ENCODE measurements at regions not wholly inside any gene's neighbourhood (a gene's known extent, or its start where the extent isn't known, plus 50 kb on each side); places are given as distances from the start of the nearest gene placed in this dataset.

DNA sequence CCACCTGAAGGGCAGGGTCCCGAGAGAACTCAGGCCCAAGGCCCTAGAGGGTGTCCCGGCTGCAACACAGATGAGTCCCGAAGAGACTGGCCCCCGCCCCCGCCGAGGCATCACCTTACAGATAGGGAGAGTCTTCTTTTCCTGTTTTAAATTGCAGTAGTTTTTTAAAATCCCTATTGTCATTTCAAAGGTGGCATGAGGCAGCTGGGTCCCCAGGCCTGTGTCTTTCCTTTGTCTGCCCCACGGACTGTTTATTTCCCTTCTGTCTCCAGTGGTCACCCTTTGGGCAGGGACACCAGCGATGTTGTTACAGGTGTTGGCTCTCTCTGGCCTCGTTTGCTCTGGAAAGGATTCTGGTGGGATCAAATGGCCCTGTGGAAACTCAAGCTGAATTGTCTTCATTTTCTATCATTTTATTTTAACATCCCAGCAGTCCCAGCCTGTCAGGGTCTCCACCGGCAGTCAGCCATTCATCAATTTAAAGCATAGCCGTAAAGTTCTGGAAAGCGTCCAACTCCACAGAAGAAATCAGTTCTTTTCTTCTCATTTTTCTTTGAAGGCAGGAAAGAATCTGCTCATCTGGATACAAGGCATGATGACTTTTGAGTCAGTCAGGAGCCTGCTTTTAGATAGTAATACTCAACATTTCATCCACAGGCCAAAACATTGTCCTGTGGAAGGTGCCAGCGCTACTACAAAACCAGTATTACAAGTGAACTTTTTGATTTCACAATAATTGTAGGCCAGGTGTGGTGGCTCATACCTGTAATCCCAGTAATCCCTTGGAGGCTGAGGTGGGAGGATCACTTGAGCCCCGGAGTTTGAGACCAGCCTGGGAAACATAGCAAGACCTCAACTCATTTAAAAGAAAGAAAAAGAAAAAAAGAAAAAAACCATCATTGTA is 96.2 kb downstream of the HES1 start:
- TF ChIP-seq, protein P1, sequence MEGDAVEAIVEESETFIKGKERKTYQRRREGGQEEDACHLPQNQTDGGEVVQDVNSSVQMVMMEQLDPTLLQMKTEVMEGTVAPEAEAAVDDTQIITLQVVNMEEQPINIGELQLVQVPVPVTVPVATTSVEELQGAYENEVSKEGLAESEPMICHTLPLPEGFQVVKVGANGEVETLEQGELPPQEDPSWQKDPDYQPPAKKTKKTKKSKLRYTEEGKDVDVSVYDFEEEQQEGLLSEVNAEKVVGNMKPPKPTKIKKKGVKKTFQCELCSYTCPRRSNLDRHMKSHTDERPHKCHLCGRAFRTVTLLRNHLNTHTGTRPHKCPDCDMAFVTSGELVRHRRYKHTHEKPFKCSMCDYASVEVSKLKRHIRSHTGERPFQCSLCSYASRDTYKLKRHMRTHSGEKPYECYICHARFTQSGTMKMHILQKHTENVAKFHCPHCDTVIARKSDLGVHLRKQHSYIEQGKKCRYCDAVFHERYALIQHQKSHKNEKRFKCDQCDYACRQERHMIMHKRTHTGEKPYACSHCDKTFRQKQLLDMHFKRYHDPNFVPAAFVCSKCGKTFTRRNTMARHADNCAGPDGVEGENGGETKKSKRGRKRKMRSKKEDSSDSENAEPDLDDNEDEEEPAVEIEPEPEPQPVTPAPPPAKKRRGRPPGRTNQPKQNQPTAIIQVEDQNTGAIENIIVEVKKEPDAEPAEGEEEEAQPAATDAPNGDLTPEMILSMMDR (IDR thresholded peaks at IDR 0.05; ENCODE audit: partially characterized antibody, unreplicated experiment), result no peak
- Mint-ChIP-seq H3K9me3 (ENCODE audit: unreplicated experiment) (peaks cover 1% of the 10 kb centered on the region), H3K27me3 (ENCODE audit: unreplicated experiment) (no peaks in the 10 kb centered on the region), H3K4me1 (ENCODE audit: low read depth, unreplicated experiment) (peaks cover 3% of the 10 kb centered on the region), H3K36me3 (ENCODE audit: unreplicated experiment) (peaks cover 4% of the 10 kb centered on the region), H3K4me3 (ENCODE audit: unreplicated experiment) (no peak overlapping the region), H3K27ac (ENCODE audit: unreplicated experiment) (no peak overlapping the region)
- no peak for DNase-seq

DNA sequence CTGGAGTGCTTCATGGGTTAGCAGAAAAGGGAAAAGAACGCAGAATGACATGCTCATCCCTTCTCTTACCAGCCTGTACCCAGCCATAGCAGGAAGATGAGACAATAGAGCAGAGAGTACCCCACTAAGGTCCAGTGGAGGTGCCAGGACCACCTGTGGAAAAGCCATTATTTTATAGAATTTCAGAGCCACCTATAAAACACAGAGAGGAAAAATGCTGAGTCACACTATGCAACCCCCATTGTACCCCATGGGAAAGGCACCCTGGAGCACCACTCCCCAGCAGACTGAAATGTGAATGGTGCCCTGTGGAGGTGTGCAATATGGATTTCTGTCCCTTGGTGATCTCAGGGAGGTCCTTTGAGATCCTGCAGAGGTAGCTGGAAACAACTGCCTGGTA is 97.2 kb downstream of the HES1 start:
- peaks cover 8% of the 10 kb centered on the region for H3K36me3 Mint-ChIP-seq (ENCODE audit: unreplicated experiment)
- no peak overlapping the region for H3K4me3 Mint-ChIP-seq (ENCODE audit: unreplicated experiment)
- H3K27me3 Mint-ChIP-seq (ENCODE audit: unreplicated experiment), result no peaks in the 10 kb centered on the region
- H3K9me3 Mint-ChIP-seq (ENCODE audit: unreplicated experiment), result no peaks in the 10 kb centered on the region
- TF ChIP-seq, protein P1 (IDR thresholded peaks at IDR 0.05; ENCODE audit: partially characterized antibody, unreplicated experiment), result no peak
- DNase-seq, result no peak
- peaks cover 3% of the 10 kb centered on the region for H3K4me1 Mint-ChIP-seq (ENCODE audit: low read depth, unreplicated experiment)
- no peak overlapping the region for H3K27ac Mint-ChIP-seq (ENCODE audit: unreplicated experiment)

DNA sequence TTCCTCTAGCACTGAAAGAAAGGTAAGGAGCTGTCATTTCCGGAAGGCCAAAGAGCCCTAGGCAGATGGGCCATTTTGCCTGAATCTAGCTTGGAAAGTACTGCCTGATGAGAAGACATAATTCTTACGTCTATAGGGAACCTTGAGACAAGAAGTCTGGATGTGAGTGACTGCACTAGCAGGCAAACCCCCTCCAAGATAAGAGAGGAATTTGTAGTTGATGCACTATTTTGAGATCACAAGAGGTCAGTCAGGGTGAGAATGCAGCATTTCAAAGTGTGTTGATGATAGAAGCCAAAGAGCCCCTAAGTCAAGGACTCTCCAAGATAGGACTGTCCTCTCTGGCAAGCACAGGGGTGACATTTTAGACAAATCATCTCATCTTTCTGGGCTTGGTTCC is 99.2 kb downstream of the HES1 start:
- Mint-ChIP-seq H3K4me3 (ENCODE audit: unreplicated experiment) (no peak overlapping the region), H3K27me3 (ENCODE audit: unreplicated experiment) (no peaks in the 10 kb centered on the region), H3K4me1 (ENCODE audit: low read depth, unreplicated experiment) (peaks cover 3% of the 10 kb centered on the region), H3K36me3 (ENCODE audit: unreplicated experiment) (peaks cover 8% of the 10 kb centered on the region), H3K27ac (ENCODE audit: unreplicated experiment) (no peak overlapping the region), H3K9me3 (ENCODE audit: unreplicated experiment) (no peaks in the 10 kb centered on the region)
- DNase-seq, result no peak
- TF ChIP-seq, protein P1 (IDR thresholded peaks at IDR 0.05; ENCODE audit: partially characterized antibody, unreplicated experiment), result no peak

DNA sequence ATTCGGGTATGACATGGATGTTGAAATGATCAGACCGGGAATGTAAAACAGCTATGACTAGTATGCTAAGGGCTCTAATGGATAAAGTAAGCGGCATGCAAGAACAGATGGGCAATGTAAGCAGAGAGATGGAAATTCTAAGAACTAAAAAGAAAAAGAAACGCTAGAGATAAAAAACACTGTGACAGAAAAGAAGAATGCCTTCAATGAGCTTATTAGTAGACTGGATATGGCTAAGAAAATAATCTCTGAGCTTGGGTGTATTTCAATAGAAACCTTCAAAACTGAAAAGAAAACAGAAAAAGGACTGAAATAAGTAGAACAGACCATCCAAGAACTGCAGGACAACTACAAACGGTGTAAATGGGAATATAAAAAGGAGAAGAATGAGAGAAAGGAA is 101.2 kb downstream of the HES1 start:
- peaks cover 2% of the 10 kb centered on the region for H3K4me1 Mint-ChIP-seq (ENCODE audit: low read depth, unreplicated experiment)
- H3K36me3 Mint-ChIP-seq (ENCODE audit: unreplicated experiment), result peaks cover 8% of the 10 kb centered on the region

DNA sequence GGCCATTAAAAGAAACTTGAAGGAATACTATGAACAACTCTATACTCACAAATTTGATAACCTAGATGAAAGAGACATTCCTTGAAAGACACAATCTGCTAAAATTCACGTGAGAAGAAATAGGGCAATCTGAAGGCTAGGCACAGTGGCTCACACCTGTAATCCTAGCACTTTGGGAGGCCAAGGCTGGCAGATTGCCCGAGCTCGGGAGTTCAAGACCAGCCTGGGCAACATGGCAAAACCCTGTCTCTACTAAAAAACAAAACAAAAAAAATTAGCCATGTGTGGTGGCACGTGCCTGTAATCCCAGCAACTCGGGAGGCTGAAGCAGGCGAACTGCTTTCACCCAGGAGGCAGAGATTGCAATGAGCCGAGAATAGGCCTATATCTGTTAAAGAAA is 104.8 kb downstream of the HES1 start:
- TF ChIP-seq, protein P1 (IDR thresholded peaks at IDR 0.05; ENCODE audit: partially characterized antibody, unreplicated experiment), result no peak
- no peak for DNase-seq
- H3K9me3 Mint-ChIP-seq (ENCODE audit: unreplicated experiment), result no peaks in the 10 kb centered on the region
- H3K4me1 Mint-ChIP-seq (ENCODE audit: low read depth, unreplicated experiment), result no peaks in the 10 kb centered on the region
- H3K4me3 Mint-ChIP-seq (ENCODE audit: unreplicated experiment), result no peak overlapping the region
- H3K36me3 Mint-ChIP-seq (ENCODE audit: unreplicated experiment), result peaks cover 8% of the 10 kb centered on the region
- H3K27me3 Mint-ChIP-seq (ENCODE audit: unreplicated experiment), result peaks cover 2% of the 10 kb centered on the region
- no peak overlapping the region for H3K27ac Mint-ChIP-seq (ENCODE audit: unreplicated experiment)

More for the DNA sequence above, 101.2 kb downstream of the HES1 start:
- Mint-ChIP-seq H3K9me3 (ENCODE audit: unreplicated experiment) (no peaks in the 10 kb centered on the region), H3K27me3 (ENCODE audit: unreplicated experiment) (peaks cover under 1% of the 10 kb centered on the region), H3K4me3 (ENCODE audit: unreplicated experiment) (no peak overlapping the region), H3K27ac (ENCODE audit: unreplicated experiment) (no peak overlapping the region)
- DNase-seq, result no peak
- TF ChIP-seq, protein P1 (IDR thresholded peaks at IDR 0.05; ENCODE audit: partially characterized antibody, unreplicated experiment), result no peak

Data from glutamatergic neuron (in vitro differentiated cells).